ENCODE measurements at regions not wholly inside any gene's neighbourhood (a gene's known extent, or its start where the extent isn't known, plus 50 kb on each side); places are given as distances from the start of the nearest gene placed in this dataset.

DNA sequence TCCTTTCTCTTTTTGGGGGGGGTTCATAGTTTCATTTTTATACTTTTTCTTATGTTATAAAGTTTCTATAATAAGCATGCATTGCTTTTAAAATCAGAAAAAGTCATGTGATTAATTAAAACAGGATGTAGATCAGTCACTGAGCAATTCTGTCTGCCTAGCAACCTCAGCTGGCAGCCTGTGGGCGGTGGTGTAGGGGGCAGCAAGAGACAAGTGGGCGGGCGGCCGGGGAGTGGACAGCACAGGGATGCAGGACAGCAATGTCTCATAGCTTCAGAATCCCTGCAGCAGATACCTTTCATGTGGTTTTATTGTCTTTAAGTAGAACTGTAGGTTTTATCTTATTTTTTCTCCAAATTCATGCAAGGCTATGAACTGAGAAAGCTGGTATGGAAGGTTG, 101.9 kb upstream of the S1PR3 start:
- H3K9me3 ChIP-seq, result no peaks in the 10 kb centered on the region
- TF ChIP-seq CTCF (IDR thresholded peaks at IDR 0.05), result no peak
- no peak for TF ChIP-seq POLR2AphosphoS5 (IDR thresholded peaks at IDR 0.05)
- no peak for TF ChIP-seq POLR2A (IDR thresholded peaks at IDR 0.05)
- TF ChIP-seq EP300 (IDR thresholded peaks at IDR 0.05), result no peak
- H3K4me1 ChIP-seq, result no peaks in the 10 kb centered on the region
- no peak overlapping the region for H3K4me3 ChIP-seq
- no peak for DNase-seq (ENCODE audit: low spot score in 2 of 2)
- no peaks in the 10 kb centered on the region for H3K27me3 ChIP-seq
- 72% methylated on average over 4 of the region's 4 CpGs for WGBS
- H3K36me3 ChIP-seq, result no peaks in the 10 kb centered on the region
- H3K27ac ChIP-seq, result no peak overlapping the region

DNA sequence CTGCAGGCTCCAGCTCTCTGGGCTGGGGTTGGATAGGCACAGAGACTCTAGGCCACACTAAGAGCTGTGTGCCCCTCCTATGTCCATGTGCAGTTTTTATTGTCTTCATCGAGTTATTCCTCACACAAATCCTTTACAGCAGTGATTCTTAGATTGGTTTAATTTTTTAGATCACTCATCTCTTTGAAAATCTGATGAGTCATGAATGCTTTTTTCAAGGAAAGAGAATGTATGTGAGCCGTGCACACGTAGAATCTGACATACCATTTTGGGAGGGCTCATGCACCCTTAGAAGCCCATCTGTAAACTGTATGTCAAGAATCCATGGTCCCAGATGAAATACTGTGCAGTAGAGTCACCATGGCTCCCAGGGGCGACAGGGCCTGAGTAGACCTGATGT, 100.7 kb upstream of the S1PR3 start:
- WGBS, result 90% methylated on average over 4 of the region's 4 CpGs
- no peak overlapping the region for H3K4me3 ChIP-seq
- DNase-seq (ENCODE audit: low spot score in 2 of 2), result no peak

DNA sequence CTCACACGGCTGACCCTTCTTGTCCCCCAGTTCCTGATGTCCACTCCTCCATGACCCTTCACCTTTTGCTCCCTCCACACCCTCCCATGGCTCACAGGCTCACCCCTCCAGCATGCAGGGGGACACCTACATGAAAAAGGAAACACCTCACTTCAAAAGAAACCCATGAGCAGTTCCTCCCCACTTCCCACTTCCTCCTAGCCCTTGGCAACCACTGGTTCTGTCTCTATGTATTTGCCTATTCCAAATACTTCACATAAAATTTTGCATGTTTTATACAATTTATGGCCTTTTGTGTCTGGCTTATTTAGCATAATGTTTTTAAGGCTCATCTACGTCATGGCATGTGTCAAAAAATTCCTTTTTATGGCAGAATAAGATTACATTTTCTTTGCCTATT, 100.2 kb upstream of the S1PR3 start:
- no peaks in the 10 kb centered on the region for H3K36me3 ChIP-seq
- H3K27ac ChIP-seq, result no peak overlapping the region
- no peak for TF ChIP-seq CTCF (IDR thresholded peaks at IDR 0.05)
- TF ChIP-seq EP300 (IDR thresholded peaks at IDR 0.05), result no peak
- no peak for TF ChIP-seq POLR2A (IDR thresholded peaks at IDR 0.05)
- no peak for TF ChIP-seq POLR2AphosphoS5 (IDR thresholded peaks at IDR 0.05)
- no peaks in the 10 kb centered on the region for H3K4me1 ChIP-seq
- DNase-seq (ENCODE audit: low spot score in 2 of 2), result no peak
- H3K27me3 ChIP-seq, result no peaks in the 10 kb centered on the region
- 86% methylated on average over 2 of the region's 2 CpGs for WGBS
- H3K9me3 ChIP-seq, result no peaks in the 10 kb centered on the region
- no peak overlapping the region for H3K4me3 ChIP-seq

More for the DNA sequence above, 100.7 kb upstream of the S1PR3 start:
- Histone ChIP-seq H3K27me3 (no peaks in the 10 kb centered on the region), H3K4me1 (no peaks in the 10 kb centered on the region), H3K27ac (no peak overlapping the region), H3K9me3 (no peaks in the 10 kb centered on the region), H3K36me3 (no peaks in the 10 kb centered on the region)
- TF ChIP-seq CTCF (IDR thresholded peaks at IDR 0.05), result no peak
- TF ChIP-seq POLR2AphosphoS5 (IDR thresholded peaks at IDR 0.05), result no peak
- TF ChIP-seq EP300 (IDR thresholded peaks at IDR 0.05), result no peak
- no peak for TF ChIP-seq POLR2A (IDR thresholded peaks at IDR 0.05)

- Histone ChIP-seq H3K9me3 (no peaks in the 10 kb centered on the region), H3K27me3 (no peaks in the 10 kb centered on the region), H3K27ac (no peak overlapping the region), H3K4me1 (no peaks in the 10 kb centered on the region), H3K4me3 (no peak overlapping the region), H3K36me3 (no peaks in the 10 kb centered on the region)
- TF ChIP-seq EP300 (IDR thresholded peaks at IDR 0.05) (no peak), CTCF (IDR thresholded peaks at IDR 0.05) (no peak), POLR2A (IDR thresholded peaks at IDR 0.05) (no peak), POLR2AphosphoS5 (IDR thresholded peaks at IDR 0.05) (no peak)
- no peak for DNase-seq (ENCODE audit: low spot score in 2 of 2)
- 55% methylated on average over 4 of the region's 4 CpGs for WGBS
These were observed 98.5 kb upstream of the S1PR3 start for GRCh38 chr9:88892724-88893123.

DNA sequence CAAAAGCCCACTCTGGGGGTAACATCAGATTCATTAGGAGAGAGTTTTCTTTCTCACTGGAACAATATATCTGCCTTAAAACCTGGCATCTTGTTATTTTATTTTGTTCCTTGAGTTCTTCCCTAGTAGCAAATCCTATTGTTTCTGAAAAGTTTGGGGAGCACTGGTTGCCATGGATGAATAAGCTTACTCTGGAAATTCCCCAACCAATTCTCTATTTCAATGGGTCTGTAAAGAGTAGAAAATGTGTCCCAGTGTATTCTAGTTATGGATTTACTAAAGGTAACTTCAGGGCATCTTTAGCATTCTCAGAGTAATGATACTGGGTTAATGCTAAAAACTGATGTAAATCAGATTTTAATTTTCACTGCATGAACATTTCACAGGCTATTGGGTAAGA, 94.2 kb upstream of the S1PR3 start:
- Histone ChIP-seq H3K9me3 (no peaks in the 10 kb centered on the region), H3K4me3 (no peak overlapping the region), H3K4me1 (no peaks in the 10 kb centered on the region), H3K27ac (no peak overlapping the region), H3K36me3 (no peaks in the 10 kb centered on the region), H3K27me3 (no peaks in the 10 kb centered on the region)
- TF ChIP-seq EP300 (IDR thresholded peaks at IDR 0.05), result no peak
- TF ChIP-seq CTCF (IDR thresholded peaks at IDR 0.05), result no peak
- no peak for TF ChIP-seq POLR2AphosphoS5 (IDR thresholded peaks at IDR 0.05)
- no peak for TF ChIP-seq POLR2A (IDR thresholded peaks at IDR 0.05)
- no peak for DNase-seq (ENCODE audit: low spot score in 2 of 2)

Data from suprapubic skin (tissue), 4 donors.